Heart left ventricle (tissue), 13 donors: ENCODE measurements at regions not wholly inside any gene's neighbourhood (a gene's known extent, or its start where the extent isn't known, plus 50 kb on each side); places are given as distances from the start of the nearest gene placed in this dataset.

Experiments used
- CTCF ChIP-seq, 12 donors: fragments of 200-600 bp; sonication (generic) in 4 of 12; IDR thresholded peaks; one replicate each; pipeline versions ENCODE4 v1.5.0 to v1.8.0; 2018 to 2022; ENCODE audit warnings: antibody characterized with exemption in 12 of 12, mild to moderate bottlenecking in 5 of 12
- POLR2A ChIP-seq, 2 donors: fragments of 450-650 bp; IDR thresholded peaks; one replicate each; pipeline ENCODE4 v1.6.1; 2017; ENCODE audit warnings: antibody characterized with exemption in 2 of 2, mild to moderate bottlenecking in 2 of 2, moderate library complexity in 2 of 2
- donor health status: ischemic (EF 13 %, LVEDD 7.1; RV severe dilation, severe dysfunction).
- donor health status: DM: no; HTN: yes; CAD: no.
- donor health status: DM: no; HTN: no; CAD: no.
- donor health status: ischemic (EF 25% LVEDD 6.9; RV normal size, moderate dysfunction).
- donor health status: ischemic (EF 25% LVEDD 5.7; RV mildly dilated, moderate dysfunction).
- donor health status: ischemic (EF 35%, LVEDD 5.7; RV mildly dilated, moderate dysfunction).
- donor health status: nonischemic (EF 11% LVEDD 7.7; RV severe dilation, severe dysfunction).
- donor health status: DM: yes; HTN: yes; CAD: no.
- donor health status: PGD.
- donor health status: ischemic (EF 29% LVEDD 5.4; RV normal size, mild dysfunction).
- donor health status: nonischemic (EF 23%, LVEDD 6.1; RV moderate dilation, normal function).

GRCh38 chr12:24632466-24632865 is 316.4 kb downstream of the BCAT1 start:
- TF ChIP-seq CTCF (IDR thresholded peaks at IDR 0.05) (no peak), POLR2A (IDR thresholded peaks at IDR 0.05) (no peak)
